H1 (cell line): ENCODE measurements at regions not wholly inside any gene's neighbourhood (a gene's known extent, or its start where the extent isn't known, plus 50 kb on each side); places are given as distances from the start of the nearest gene placed in this dataset.
"Not testable (repeated sequence)": the region's sequence is repeated elsewhere in the genome, so short reads cannot be mapped to it uniquely, and the experiment has no call there.

ENCODE experiments used
- CTCF ChIA-PET: fragments of 300-600 bp; sonication (Branson Sonifier 250); formaldehyde crosslinking; loops from one replicate; lab custom pipeline; 2021; ENCODE audit not compliant: partially characterized antibody; lab: Charles Lee
- POLR2A ChIA-PET: fragments of 300-600 bp; sonication (Branson Sonifier 250); formaldehyde crosslinking; loops from one replicate; lab custom pipeline; 2021; ENCODE audit warnings: inconsistent platforms; ENCODE audit not compliant: partially characterized antibody; lab: Charles Lee
- DNase-seq, 2 experiments: peaks; one replicate each; pipeline versions ENCODE4 v3.0.0 to v3.0.0-alpha.2; 2010 to 2022; ENCODE audit warnings: low spot score in 2 of 2, low read depth in 1 of 2, mixed read lengths in 1 of 2
- FAIRE-seq: peaks from 2 replicates; lab custom pipeline; 2011; peaks lifted over from hg19 to GRCh38; lab: Jason Lieb, UNC
- H2AFZ ChIP-seq: 2 replicates; pipeline ENCODE4 v1.8.1; 2012; ENCODE audit warnings: low read length, inconsistent platforms
- H2AK5ac ChIP-seq: 2 replicates; pipeline ENCODE4 v1.6.1; 2013; ENCODE audit warnings: low read depth, low read length
- H2BK120ac ChIP-seq: replicated peaks from 2 replicates; pipeline ENCODE3; 2013; ENCODE audit warnings: low read depth, low read length, inconsistent platforms
- H2BK12ac ChIP-seq: 2 replicates; pipeline ENCODE4 v1.6.1; 2013; ENCODE audit warnings: low read depth, low read length
- H2BK15ac ChIP-seq: 2 replicates; pipeline ENCODE4 v1.6.1; 2013; ENCODE audit warnings: low read length
- H2BK20ac ChIP-seq: 2 replicates; pipeline ENCODE4 v1.6.1; 2013; ENCODE audit warnings: low read length
- H2BK5ac ChIP-seq: 2 replicates; pipeline ENCODE4 v1.6.1; 2013; ENCODE audit warnings: low read depth, low read length
- H3K14ac ChIP-seq: 2 replicates; pipeline ENCODE4 v1.6.1; 2013; ENCODE audit warnings: inconsistent platforms; ENCODE audit not compliant: insufficient read length
- H3K18ac ChIP-seq: 2 replicates; pipeline ENCODE4 v1.6.1; 2013; ENCODE audit warnings: low read length; ENCODE audit errors: extremely low read depth
- H3K23ac ChIP-seq: 2 replicates; pipeline ENCODE4 v1.6.1; 2013; ENCODE audit warnings: inconsistent platforms; ENCODE audit not compliant: insufficient read length
- H3K23me2 ChIP-seq: 2 replicates; pipeline ENCODE4 v1.6.1; 2013; ENCODE audit warnings: low read depth, low read length
- H3K27ac ChIP-seq: 2 replicates; pipeline ENCODE4 v1.6.1; 2011; ENCODE audit warnings: low read depth, low read length, inconsistent platforms
- H3K27me3 ChIP-seq, 4 experiments: replicated peaks in 1 of 4; 1 replicate in 1 of 4; 2 replicates in 3 of 4; pipeline versions ENCODE4 v1.6.1 to v1.8.1; 2011 to 2013; ENCODE audit warnings: low read length in 3 of 4, mild to moderate bottlenecking in 3 of 4, inconsistent platforms in 2 of 4, mixed read lengths in 2 of 4, moderate library complexity in 1 of 4; ENCODE audit not compliant: control insufficient read depth in 3 of 4, insufficient read depth in 3 of 4; ENCODE audit errors: extremely low read depth in 1 of 4
- H3K36me3 ChIP-seq, 4 experiments: 2 replicates each; pipeline versions ENCODE4 v1.6.1 to v1.8.1; 2011 to 2013; ENCODE audit warnings: mild to moderate bottlenecking in 4 of 4, low read length in 3 of 4, moderate library complexity in 2 of 4, control low read depth in 1 of 4, inconsistent platforms in 1 of 4; ENCODE audit not compliant: insufficient read depth in 4 of 4, control insufficient read depth in 2 of 4
- H3K4ac ChIP-seq: replicated peaks from 2 replicates; pipeline ENCODE3; 2013; ENCODE audit warnings: low read length, low read depth, mixed read lengths, inconsistent platforms; ENCODE audit not compliant: insufficient read length
- H3K4me1 ChIP-seq, 4 experiments: replicated peaks in 1 of 4; 1 replicate in 1 of 4; 2 replicates in 3 of 4; pipeline versions ENCODE4 v1.6.1 to v1.8.1; 2011 to 2013; ENCODE audit warnings: low read length in 3 of 4, inconsistent platforms in 2 of 4, mixed read lengths in 1 of 4; ENCODE audit not compliant: insufficient read depth in 4 of 4, control insufficient read depth in 3 of 4
- H3K4me2 ChIP-seq, 2 experiments: 2 replicates each; pipeline versions ENCODE4 v1.6.1 to v1.8.1; 2011 to 2013; ENCODE audit warnings: low read depth in 2 of 2, low read length in 2 of 2, control low read depth in 1 of 2, inconsistent platforms in 1 of 2, mild to moderate bottlenecking in 1 of 2; ENCODE audit not compliant: insufficient read depth in 1 of 2
- H3K4me3 ChIP-seq, 4 experiments: fragments of 200-600, 300-600 bp in 1 of 4; sonication (generic), shearing (Covaris generic), sonication (Bioruptor Twin) in 1 of 4; 2 replicates each; pipeline versions ENCODE4 v1.5.1 to v1.8.1; 2011 to 2016; ENCODE audit warnings: low read length in 4 of 4, low read depth in 3 of 4, control low read depth in 2 of 4, inconsistent platforms in 2 of 4, mild to moderate bottlenecking in 2 of 4, mixed read lengths in 1 of 4, moderate library complexity in 1 of 4; ENCODE audit not compliant: insufficient read depth in 2 of 4; ENCODE audit errors: extremely low read depth in 1 of 4
- H3K56ac ChIP-seq: replicated peaks from 2 replicates; pipeline ENCODE3; 2013; ENCODE audit warnings: low read depth, mild to moderate bottlenecking, mixed read lengths, low read length, inconsistent platforms; ENCODE audit not compliant: insufficient read length
- H3K79me1 ChIP-seq: 2 replicates; pipeline ENCODE4 v1.6.1; 2013; ENCODE audit warnings: low read depth, low read length, control low read depth
- H3K79me2 ChIP-seq, 2 experiments: 2 replicates each; pipeline versions ENCODE4 v1.6.1 to v1.8.1; 2012 to 2013; ENCODE audit warnings: low read length in 2 of 2, mild to moderate bottlenecking in 2 of 2, inconsistent platforms in 1 of 2; ENCODE audit not compliant: insufficient read depth in 2 of 2, control insufficient read depth in 1 of 2
- H3K9ac ChIP-seq, 4 experiments: replicated peaks in 1 of 4; 1 replicate in 1 of 4; 2 replicates in 3 of 4; pipeline versions ENCODE4 v1.6.1 to v1.8.1; 2011 to 2013; ENCODE audit warnings: low read depth in 3 of 4, low read length in 3 of 4, control low read depth in 2 of 4, mild to moderate bottlenecking in 2 of 4, moderate library complexity in 2 of 4, inconsistent platforms in 1 of 4; ENCODE audit errors: extremely low read depth in 1 of 4
- H3K9me3 ChIP-seq, 2 experiments: 2 replicates each; pipeline versions ENCODE4 v1.6.1 to v1.8.1; 2012 to 2013; ENCODE audit warnings: mild to moderate bottlenecking in 2 of 2, moderate library complexity in 2 of 2, control low read depth in 1 of 2, inconsistent platforms in 1 of 2, low read depth in 1 of 2, low read length in 1 of 2, mixed read lengths in 1 of 2; ENCODE audit not compliant: insufficient read depth in 2 of 2
- H4K20me1 ChIP-seq, 2 experiments: replicated peaks in 1 of 2; 2 replicates each; pipeline versions ENCODE3 to v1.8.1; 2011 to 2013; ENCODE audit warnings: inconsistent platforms in 2 of 2, low read length in 2 of 2, mild to moderate bottlenecking in 1 of 2; ENCODE audit not compliant: insufficient read depth in 2 of 2, control insufficient read depth in 1 of 2
- H4K5ac ChIP-seq: 2 replicates; pipeline ENCODE4 v1.6.1; 2013; ENCODE audit warnings: low read length, low read depth, mixed read lengths, inconsistent platforms; ENCODE audit not compliant: insufficient read length
- H4K8ac ChIP-seq: 2 replicates; pipeline ENCODE4 v1.8.0; 2013; ENCODE audit warnings: mild to moderate bottlenecking, moderate library complexity, low read length, inconsistent platforms; ENCODE audit not compliant: insufficient read depth; ENCODE audit errors: extremely low read depth
- H4K91ac ChIP-seq: replicated peaks from 2 replicates; pipeline ENCODE3; 2013; ENCODE audit warnings: low read length, mixed read lengths, inconsistent platforms; ENCODE audit not compliant: insufficient read length
- E2F6 ChIP-seq: IDR thresholded peaks from 2 replicates; pipeline ENCODE4 v1.6.1; 2012; ENCODE audit warnings: inconsistent platforms
- WGBS, 2 experiments: shearing (Covaris generic) in 1 of 2; methylation state at CpG; one replicate each; pipeline versions ENCODE4 v1.1.6 to v1.1.7; 2013 to 2015; ENCODE audit warnings: low lambda C conversion rate in 2 of 2, mixed read lengths in 2 of 2, inconsistent platforms in 1 of 2, low coverage in 1 of 2, missing lambda C conversion rate in 1 of 2; ENCODE audit not compliant: insufficient replicate concordance in 2 of 2, insufficient coverage in 1 of 2, insufficient read length in 1 of 2; ENCODE audit errors: extremely low coverage in 1 of 2, missing lambda C conversion rate in 1 of 2; 5-methylcytosine and 5-hydroxymethylcytosine counted together

- no peak for TF ChIP-seq E2F6
Observed at GRCh38 chr3:61409638-61410037, 151.7 kb upstream of the PTPRG start (continued).

GRCh38 chr3:61410358-61410757 lies 151.0 kb upstream of the PTPRG start:
- 83% methylated on average over 4 of the region's 4 CpGs; no CpG with 5 or more reads in 1 of the 2 experiments for WGBS, 2 experiments

More at GRCh38 chr3:61410358-61410757, 151.0 kb upstream of the PTPRG start:
- H2BK15ac ChIP-seq, H3K9me3 ChIP-seq, DNase-seq, H4K20me1 ChIP-seq, H3K4ac ChIP-seq, H3K23me2 ChIP-seq, H3K14ac ChIP-seq, H4K8ac ChIP-seq, H3K4me1 ChIP-seq, H4K91ac ChIP-seq, H2BK120ac ChIP-seq, H4K5ac ChIP-seq, H3K18ac ChIP-seq, POLR2A ChIA-PET, H3K36me3 ChIP-seq, H2AFZ ChIP-seq, H2BK20ac ChIP-seq, H3K79me1 ChIP-seq, H3K23ac ChIP-seq, CTCF ChIA-PET, H3K4me3 ChIP-seq, H2BK12ac ChIP-seq, H3K56ac ChIP-seq, H3K9ac ChIP-seq, H2BK5ac ChIP-seq, H3K27me3 ChIP-seq, H3K4me2 ChIP-seq, H2AK5ac ChIP-seq, H3K79me2 ChIP-seq, H3K27ac ChIP-seq: not testable (repeated sequence)
- FAIRE-seq, result peak; percentile 57
